HG02623 (cell line): ENCODE measurements at regions not wholly inside any gene's neighbourhood (a gene's known extent, or its start where the extent isn't known, plus 50 kb on each side); places are given as distances from the start of the nearest gene placed in this dataset.

Source experiments
- ATAC-seq: cut with Tn5 transposase; IDR thresholded peaks from one replicate; pipeline ENCODE4 v1.9.1; 2021; ENCODE audit warnings: moderate library complexity; ENCODE audit not compliant: unreplicated experiment

DNA sequence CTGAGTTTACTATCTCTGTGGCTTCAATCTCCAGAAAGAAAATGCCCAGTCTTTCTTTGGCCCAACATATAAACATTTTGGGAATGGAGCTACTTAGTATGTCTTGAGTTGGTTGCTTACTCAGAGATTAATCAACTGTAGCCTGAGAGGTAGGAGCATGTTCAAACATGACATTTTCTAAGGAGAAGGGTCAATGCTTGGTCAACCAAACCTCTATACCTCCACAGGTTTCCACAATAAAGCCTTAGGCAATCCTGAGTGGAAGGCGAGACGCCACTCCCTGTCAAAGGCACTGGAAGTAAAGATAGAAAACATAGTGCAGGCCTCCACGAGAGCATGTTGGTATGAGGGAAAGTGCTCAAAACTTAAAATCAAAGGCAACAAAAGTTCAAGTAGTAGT lies 411.4 kb downstream of the KCTD16 start:
- ATAC-seq: no peak

DNA sequence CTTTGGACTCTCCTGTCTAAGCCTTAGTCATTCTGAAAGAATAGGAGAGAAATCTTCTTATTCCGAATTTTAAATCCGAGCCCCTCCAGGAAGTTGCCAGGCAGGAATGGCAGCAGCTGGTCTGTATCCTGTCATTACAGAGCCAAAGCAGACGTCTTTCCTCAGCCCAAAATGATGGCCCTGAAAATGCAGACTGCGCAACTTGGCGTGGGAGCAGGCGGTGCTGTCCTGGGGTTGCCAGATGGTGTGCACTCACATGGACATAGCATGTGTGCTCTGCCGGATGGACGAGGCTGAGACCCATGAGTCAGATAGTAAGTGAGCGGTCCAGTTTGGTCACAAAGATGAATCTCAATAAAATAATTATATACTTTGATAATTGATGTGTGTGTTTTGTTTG lies 410.4 kb downstream of the KCTD16 start:
- no peak for ATAC-seq

GRCh38 chr5:144577676-144578075 lies 407.0 kb downstream of the KCTD16 start:
- ATAC-seq: no peak

- ATAC-seq: no peak
Observed at GRCh38 chr5:144575736-144576135, 405.1 kb downstream of the KCTD16 start.

- ATAC-seq: no peak
Observed at GRCh38 chr5:144567421-144567780, 396.7 kb downstream of the KCTD16 start.

GRCh38 chr5:144566747-144567420 lies 396.2 kb downstream of the KCTD16 start:
- no peak for ATAC-seq

- ATAC-seq: no peak
Observed at GRCh38 chr5:144549580-144549979, 378.9 kb downstream of the KCTD16 start.

GRCh38 chr5:144548936-144549335 lies 378.3 kb downstream of the KCTD16 start:
- no peak for ATAC-seq

GRCh38 chr5:144547098-144547499 lies 376.4 kb downstream of the KCTD16 start:
- no peak for ATAC-seq

DNA sequence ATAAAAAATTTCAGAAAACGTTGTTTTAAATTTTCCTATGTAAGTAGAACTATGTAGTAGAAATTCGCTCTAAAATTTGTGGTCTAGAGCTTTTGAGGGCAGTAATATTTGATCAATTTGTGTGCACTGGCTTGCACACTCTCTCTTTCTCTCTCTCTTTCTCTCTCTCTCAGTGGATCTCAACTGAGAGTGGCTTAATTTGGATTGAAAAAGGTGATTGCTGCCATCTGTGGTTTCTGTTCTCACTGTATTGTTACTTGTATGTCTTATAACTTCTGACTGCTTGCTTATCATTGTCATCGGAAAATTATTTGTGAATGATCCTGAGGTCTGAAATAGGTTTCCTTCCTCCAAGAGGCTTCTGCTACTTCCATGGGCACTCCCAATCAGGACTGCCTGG lies 368.2 kb downstream of the KCTD16 start:
- no peak for ATAC-seq
